Thyroid gland (tissue), 4 donors: ENCODE measurements at regions not wholly inside any gene's neighbourhood (a gene's known extent, or its start where the extent isn't known, plus 50 kb on each side); places are given as distances from the start of the nearest gene placed in this dataset.

Experiments
- DNase-seq, 2 donors: peaks; one replicate each; pipeline ENCODE4 v3.0.0-alpha.2; 2019
- H3K27ac ChIP-seq, 3 donors: fragments of 200-600 bp; sonication (generic); 1 replicate in 2 of 3; 2 replicates in 1 of 3; pipeline ENCODE4 v1.5.1; 2016 to 2019; ENCODE audit warnings: mild to moderate bottlenecking in 1 of 3, moderate library complexity in 1 of 3
- H3K27me3 ChIP-seq: fragments of 200-600 bp; sonication (generic); one replicate; pipeline ENCODE4 v1.5.1; 2019
- H3K36me3 ChIP-seq, 2 donors: fragments of 200-600 bp; sonication (generic); one replicate each; pipeline ENCODE4 v1.5.1; 2016 to 2019
- H3K4me1 ChIP-seq, 2 donors: fragments of 200-600 bp; sonication (generic); one replicate each; pipeline ENCODE4 v1.5.1; 2017 to 2019
- H3K4me3 ChIP-seq, 3 donors: fragments of 200-600 bp; sonication (generic); replicated peaks in 1 of 3; 1 replicate in 2 of 3; 2 replicates in 1 of 3; pipeline ENCODE4 v1.5.1; 2016; ENCODE audit warnings: mild to moderate bottlenecking in 1 of 3
- H3K9me3 ChIP-seq: fragments of 200-600 bp; sonication (generic); one replicate; pipeline ENCODE4 v1.5.1; 2017
- CTCF ChIP-seq, 6 experiments: fragments of 200-600 bp in 3 of 6; fragments of 450-650 bp in 3 of 6; sonication (generic) in 3 of 6; IDR thresholded peaks; one replicate each; pipeline ENCODE4 v1.5.1; 2016 to 2019; ENCODE audit warnings: antibody characterized with exemption in 6 of 6, mild to moderate bottlenecking in 2 of 6, inconsistent platforms in 1 of 6, moderate library complexity in 1 of 6
- POLR2A ChIP-seq, 2 donors: fragments of 450-650 bp; IDR thresholded peaks; one replicate each; pipeline ENCODE4 v1.6.1; 2017; ENCODE audit warnings: antibody characterized with exemption in 2 of 2, mild to moderate bottlenecking in 2 of 2, moderate library complexity in 1 of 2
- WGBS, 2 donors: methylation state at CpG; one replicate each; pipeline ENCODE4 v1.1.5; 2017; 5-methylcytosine and 5-hydroxymethylcytosine counted together
- intact Hi-C: fragments of 100-400 bp; cut with DNase I; formaldehyde crosslinking; loops from one replicate; pipeline ENCODE4 v1.15.1; 2023

GRCh38 chr2:155600914-155601760 is 731.4 kb downstream of the NR4A2 start:
- DNase-seq: no peak
- TF ChIP-seq CTCF (IDR thresholded peaks at IDR 0.05): no peak
- no peak for TF ChIP-seq POLR2A (IDR thresholded peaks at IDR 0.05)
- Histone ChIP-seq H3K27ac (no peak overlapping the region), H3K4me3 (no peak overlapping the region), H3K9me3 (no peaks in the 10 kb centered on the region), H3K4me1 (no peaks in the 10 kb centered on the region), H3K27me3 (no peaks in the 10 kb centered on the region), H3K36me3 (no peaks in the 10 kb centered on the region)
- intact Hi-C loops: no loop called here
- 82 to 93% methylated on average over 7 to 10 of the region's 10 CpGs for WGBS, 2 donors

- Histone ChIP-seq H3K4me1 (no peaks in the 10 kb centered on the region), H3K9me3 (no peaks in the 10 kb centered on the region), H3K27ac (no peak overlapping the region), H3K36me3 (no peaks in the 10 kb centered on the region), H3K27me3 (no peaks in the 10 kb centered on the region), H3K4me3 (no peak overlapping the region)
- intact Hi-C loops: no loop called here
- no peak for DNase-seq
- TF ChIP-seq CTCF (IDR thresholded peaks at IDR 0.05) (no peak), POLR2A (IDR thresholded peaks at IDR 0.05) (no peak)
- 80 to 84% methylated on average over 10 of the region's 10 CpGs for WGBS, 2 donors
Observed at GRCh38 chr2:155600296-155600695, 732.2 kb downstream of the NR4A2 start.

- Histone ChIP-seq H3K4me1 (no peaks in the 10 kb centered on the region), H3K27me3 (no peaks in the 10 kb centered on the region), H3K9me3 (no peaks in the 10 kb centered on the region), H3K4me3 (no peak overlapping the region), H3K36me3 (no peaks in the 10 kb centered on the region), H3K27ac (no peak overlapping the region)
- DNase-seq: no peak
- 83 to 96% methylated on average over 3 to 5 of the region's 5 CpGs for WGBS, 2 donors
- intact Hi-C loops: no loop called here
- TF ChIP-seq CTCF (IDR thresholded peaks at IDR 0.05) (no peak), POLR2A (IDR thresholded peaks at IDR 0.05) (no peak)
Observed at GRCh38 chr2:155599834-155600233, 732.7 kb downstream of the NR4A2 start.

- intact Hi-C loops: no loop called here
- H3K27ac ChIP-seq: no peak overlapping the region
- no peaks in the 10 kb centered on the region for H3K36me3 ChIP-seq
- no peaks in the 10 kb centered on the region for H3K4me1 ChIP-seq
- TF ChIP-seq POLR2A (IDR thresholded peaks at IDR 0.05) (no peak), CTCF (IDR thresholded peaks at IDR 0.05) (no peak)
- no peaks in the 10 kb centered on the region for H3K9me3 ChIP-seq
- no peak for DNase-seq
- no peaks in the 10 kb centered on the region for H3K27me3 ChIP-seq
- 72 to 75% methylated on average over 2 of the region's 2 CpGs for WGBS, 2 donors
- H3K4me3 ChIP-seq: no peak overlapping the region
Observed at GRCh38 chr2:155583674-155584195, 748.8 kb downstream of the NR4A2 start.

GRCh38 chr2:155574941-155575340 is 757.6 kb downstream of the NR4A2 start:
- intact Hi-C loops: no loop called here
- TF ChIP-seq CTCF (IDR thresholded peaks at IDR 0.05): no peak
- no peak for TF ChIP-seq POLR2A (IDR thresholded peaks at IDR 0.05)
- H3K27me3 ChIP-seq: no peaks in the 10 kb centered on the region
- WGBS, 2 donors: 69 to 86% methylated on average over 1 of the region's 1 CpG
- no peaks in the 10 kb centered on the region for H3K36me3 ChIP-seq
- no peak for DNase-seq
- H3K27ac ChIP-seq: no peak overlapping the region
- H3K9me3 ChIP-seq: no peaks in the 10 kb centered on the region
- no peaks in the 10 kb centered on the region for H3K4me1 ChIP-seq
- no peak overlapping the region for H3K4me3 ChIP-seq
